ENCODE measurements at regions not wholly inside any gene's neighbourhood (a gene's known extent, or its start where the extent isn't known, plus 50 kb on each side); places are given as distances from the start of the nearest gene placed in this dataset.

GRCh38 chr7:28243861-28244260 lies 63.3 kb upstream of the JAZF1 start:
- Histone ChIP-seq H3K27ac (no peak overlapping the region), H3K27me3 (no peaks in the 10 kb centered on the region), H3K9me3 (peaks cover 0 to 3% (median under 1%) of the 10 kb centered on the region in 4 donors), H3K36me3 (no peaks in the 10 kb centered on the region), H3K4me1 (no peaks in the 10 kb centered on the region), H3K4me3 (no peak overlapping the region)
- no peak for TF ChIP-seq POLR2A (IDR thresholded peaks at IDR 0.05)
- TF ChIP-seq, protein P1, sequence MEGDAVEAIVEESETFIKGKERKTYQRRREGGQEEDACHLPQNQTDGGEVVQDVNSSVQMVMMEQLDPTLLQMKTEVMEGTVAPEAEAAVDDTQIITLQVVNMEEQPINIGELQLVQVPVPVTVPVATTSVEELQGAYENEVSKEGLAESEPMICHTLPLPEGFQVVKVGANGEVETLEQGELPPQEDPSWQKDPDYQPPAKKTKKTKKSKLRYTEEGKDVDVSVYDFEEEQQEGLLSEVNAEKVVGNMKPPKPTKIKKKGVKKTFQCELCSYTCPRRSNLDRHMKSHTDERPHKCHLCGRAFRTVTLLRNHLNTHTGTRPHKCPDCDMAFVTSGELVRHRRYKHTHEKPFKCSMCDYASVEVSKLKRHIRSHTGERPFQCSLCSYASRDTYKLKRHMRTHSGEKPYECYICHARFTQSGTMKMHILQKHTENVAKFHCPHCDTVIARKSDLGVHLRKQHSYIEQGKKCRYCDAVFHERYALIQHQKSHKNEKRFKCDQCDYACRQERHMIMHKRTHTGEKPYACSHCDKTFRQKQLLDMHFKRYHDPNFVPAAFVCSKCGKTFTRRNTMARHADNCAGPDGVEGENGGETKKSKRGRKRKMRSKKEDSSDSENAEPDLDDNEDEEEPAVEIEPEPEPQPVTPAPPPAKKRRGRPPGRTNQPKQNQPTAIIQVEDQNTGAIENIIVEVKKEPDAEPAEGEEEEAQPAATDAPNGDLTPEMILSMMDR (IDR thresholded peaks at IDR 0.05), result no peak
- no peak for TF ChIP-seq EP300 (IDR thresholded peaks at IDR 0.05)
- WGBS, 2 donors, result 95 to 98% methylated on average over 5 of the region's 5 CpGs
- DNase-seq (ENCODE audit: low spot score in 2 of 2), result no peak

- no peak for DNase-seq (ENCODE audit: low spot score in 2 of 2)
- Histone ChIP-seq H3K27me3 (no peaks in the 10 kb centered on the region), H3K4me1 (no peaks in the 10 kb centered on the region), H3K4me3 (no peak overlapping the region), H3K36me3 (no peaks in the 10 kb centered on the region), H3K9me3 (peaks cover 0 to 5% (median 2%) of the 10 kb centered on the region in 4 donors), H3K27ac (no peak overlapping the region)
- TF ChIP-seq, protein P1 (IDR thresholded peaks at IDR 0.05), result no peak
- TF ChIP-seq EP300 (IDR thresholded peaks at IDR 0.05) (peak in 1 of 2 donors; percentile 19), POLR2A (IDR thresholded peaks at IDR 0.05) (no peak)
- 76 to 81% methylated on average over 9 of the region's 9 CpGs for WGBS, 2 donors
Observed at GRCh38 chr7:28245123-28245878, 64.7 kb upstream of the JAZF1 start.

DNA sequence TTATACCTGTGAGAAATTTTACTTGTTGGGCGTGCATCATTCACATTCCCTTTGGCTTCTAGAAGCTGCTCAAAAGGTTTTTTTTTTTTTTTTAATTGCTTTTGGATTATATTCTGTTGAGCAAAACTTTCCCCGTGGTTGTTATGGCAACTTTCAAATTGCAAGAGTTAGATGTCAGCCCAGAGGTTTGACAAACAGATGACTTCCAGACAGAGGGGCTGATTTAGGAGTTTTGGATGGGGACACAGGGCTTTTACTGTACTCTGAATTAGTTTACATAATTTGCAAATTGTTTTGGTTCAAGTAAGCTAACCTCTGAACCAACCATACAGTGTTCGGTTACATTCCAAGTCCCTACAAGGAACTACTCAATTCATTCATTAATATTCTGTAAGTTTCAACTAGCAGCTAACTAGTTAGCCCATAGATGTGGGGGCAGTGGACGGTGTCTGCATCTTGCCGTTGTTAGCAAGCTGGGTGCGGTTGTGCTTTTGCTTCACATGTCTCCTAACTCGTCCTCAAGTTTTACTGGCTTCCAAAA lies 66.4 kb upstream of the JAZF1 start:
- WGBS, 2 donors, result 40 to 44% methylated on average over 7 of the region's 7 CpGs
- H3K27ac ChIP-seq, result no peak overlapping the region
- TF ChIP-seq EP300 (IDR thresholded peaks at IDR 0.05), result no peak
- TF ChIP-seq, protein P1 (IDR thresholded peaks at IDR 0.05), result no peak
- TF ChIP-seq POLR2A (IDR thresholded peaks at IDR 0.05), result no peak
- H3K27me3 ChIP-seq, result no peaks in the 10 kb centered on the region
- no peaks in the 10 kb centered on the region for H3K4me1 ChIP-seq
- H3K36me3 ChIP-seq, result no peaks in the 10 kb centered on the region
- H3K9me3 ChIP-seq, result peaks cover 0 to 5% (median 2%) of the 10 kb centered on the region in 4 donors
- no peak for DNase-seq (ENCODE audit: low spot score in 2 of 2)
- H3K4me3 ChIP-seq, result no peak overlapping the region

GRCh38 chr7:28258240-28258639 lies 77.6 kb upstream of the JAZF1 start:
- 57 to 58% methylated on average over 1 of the region's 1 CpG for WGBS, 2 donors
- H3K9me3 ChIP-seq, result no peaks in the 10 kb centered on the region
- H3K4me3 ChIP-seq, result no peak overlapping the region

GRCh38 chr7:28260969-28261368 lies 80.4 kb upstream of the JAZF1 start:
- no peak for DNase-seq (ENCODE audit: low spot score in 2 of 2)
- Histone ChIP-seq H3K27ac (no peak overlapping the region), H3K9me3 (no peaks in the 10 kb centered on the region), H3K27me3 (no peaks in the 10 kb centered on the region), H3K4me3 (no peak overlapping the region), H3K4me1 (no peaks in the 10 kb centered on the region), H3K36me3 (no peaks in the 10 kb centered on the region)
- TF ChIP-seq EP300 (IDR thresholded peaks at IDR 0.05) (no peak), POLR2A (IDR thresholded peaks at IDR 0.05) (no peak)
- TF ChIP-seq, protein P1 (IDR thresholded peaks at IDR 0.05), result no peak
- WGBS, 2 donors, result 74 to 83% methylated on average over 3 of the region's 3 CpGs

More at GRCh38 chr7:28258240-28258639, 77.6 kb upstream of the JAZF1 start:
- Histone ChIP-seq H3K27me3 (no peaks in the 10 kb centered on the region), H3K4me1 (no peaks in the 10 kb centered on the region), H3K27ac (no peak overlapping the region), H3K36me3 (no peaks in the 10 kb centered on the region)
- no peak for DNase-seq (ENCODE audit: low spot score in 2 of 2)
- TF ChIP-seq, protein P1 (IDR thresholded peaks at IDR 0.05), result no peak
- no peak for TF ChIP-seq EP300 (IDR thresholded peaks at IDR 0.05)
- TF ChIP-seq POLR2A (IDR thresholded peaks at IDR 0.05), result no peak
